K562 (cell line): ENCODE measurements at regions not wholly inside any gene's neighbourhood (a gene's known extent, or its start where the extent isn't known, plus 50 kb on each side); places are given as distances from the start of the nearest gene placed in this dataset.

ENCODE experiments used
- ATAC-seq: fragments of 200-7000 bp; cut with Tn5 transposase; 3 replicates; pipeline ENCODE4 v1.9.1; 2020; ENCODE audit warnings: moderate library complexity
- BruUV-seq: library from RNA; stranded (reverse); fragments of 400-500 nt; replicated peaks from 2 replicates; lab custom pipeline; 2021; lab: Mats Ljungman, UMichigan
- CTCF ChIA-PET: fragments of 300-600 bp; formaldehyde crosslinking; extraction: SDS; loops from one replicate; lab custom pipeline; 2021; ENCODE audit warnings: low intra/inter-chr PET ratio; lab: Yijun Ruan, JAX
- POLR2A ChIA-PET: fragments of 300-600, 350-650 bp; sonication (Branson Sonifier 250); formaldehyde crosslinking; extraction: SDS; loops from one replicate; lab custom pipeline; 2021; ENCODE audit warnings: antibody characterized with exemption, inconsistent platforms; lab: Yijun Ruan, JAX
- DNase-seq, 4 experiments: peaks; one replicate each; pipeline versions ENCODE4 v3.0.0 to v3.0.0-alpha.2; 2011 to 2018; ENCODE audit warnings: low spot score in 3 of 4, mixed read lengths in 3 of 4; ENCODE audit errors: extremely low read depth in 1 of 4
- FAIRE-seq: peaks from 2 replicates; lab custom pipeline; 2011; peaks lifted over from hg19 to GRCh38; lab: Jason Lieb, UNC
- H2AFZ ChIP-seq: 2 replicates; pipeline ENCODE4 v1.6.0; 2011; ENCODE audit warnings: low read depth, low read length, control low read depth, inconsistent platforms
- H3K27ac ChIP-seq: fragments of 200-600 bp; 3 replicates; pipeline ENCODE4 v1.8.0; 2011; ENCODE audit warnings: low read depth, mild to moderate bottlenecking, control low read depth, inconsistent platforms, low read length, moderate library complexity, mixed read lengths; ENCODE audit errors: extremely low read depth
- H3K27me3 ChIP-seq, 2 experiments: fragments of 300-600 bp in 1 of 2; 2 replicates in 1 of 2; 3 replicates in 1 of 2; pipeline versions ENCODE4 v1.6.0 to v1.8.0; 2011; ENCODE audit warnings: inconsistent platforms in 2 of 2, low read length in 2 of 2, mild to moderate bottlenecking in 1 of 2, mixed read lengths in 1 of 2, moderate library complexity in 1 of 2; ENCODE audit not compliant: control insufficient read depth in 2 of 2, insufficient read depth in 2 of 2
- H3K36me3 ChIP-seq: fragments of 300-600 bp; 3 replicates; pipeline ENCODE4 v1.8.0; 2011; ENCODE audit warnings: mild to moderate bottlenecking, low read length, inconsistent platforms; ENCODE audit not compliant: control insufficient read depth, insufficient read depth
- H3K4me1 ChIP-seq, 2 experiments: fragments of 200-600 bp in 1 of 2; replicated peaks in 1 of 2; 2 replicates in 1 of 2; 3 replicates in 1 of 2; pipeline versions ENCODE4 v1.5.1 to v1.8.0; 2011; ENCODE audit warnings: inconsistent platforms in 2 of 2, low read length in 2 of 2, mild to moderate bottlenecking in 1 of 2, mixed read lengths in 1 of 2, moderate library complexity in 1 of 2; ENCODE audit not compliant: control insufficient read depth in 2 of 2, insufficient read depth in 2 of 2
- H3K4me2 ChIP-seq: 2 replicates; pipeline ENCODE4 v1.6.1; 2011; ENCODE audit warnings: low read length, control low read depth, inconsistent platforms, mixed read lengths; ENCODE audit not compliant: insufficient read depth
- H3K4me3 ChIP-seq: fragments of 200-600 bp; sonication (generic), shearing (Covaris generic); 2 replicates; pipeline ENCODE4 v1.5.1; 2016; ENCODE audit warnings: control low read depth, inconsistent platforms
- H3K79me2 ChIP-seq: fragments of 200-600 bp; 3 replicates; pipeline ENCODE4 v1.8.0; 2011; ENCODE audit warnings: low read length, inconsistent platforms; ENCODE audit not compliant: control insufficient read depth, insufficient read depth
- H3K9ac ChIP-seq, 2 experiments: 2 replicates each; pipeline versions ENCODE4 v1.6.0 to v1.6.1; 2011; ENCODE audit warnings: low read depth in 2 of 2, low read length in 2 of 2, control low read depth in 1 of 2, inconsistent platforms in 1 of 2, mild to moderate bottlenecking in 1 of 2, mixed read lengths in 1 of 2; ENCODE audit not compliant: insufficient read depth in 1 of 2
- H3K9me1 ChIP-seq: one replicate; pipeline ENCODE4 v1.6.0; 2011; ENCODE audit warnings: inconsistent platforms, mild to moderate bottlenecking, low read length, moderate library complexity; ENCODE audit not compliant: control insufficient read depth, insufficient read depth
- H3K9me3 ChIP-seq: replicated peaks from 2 replicates; pipeline ENCODE4 v1.5.1; 2011; ENCODE audit warnings: low read depth, low read length, inconsistent platforms; ENCODE audit not compliant: control insufficient read depth, insufficient read depth
- H4K20me1 ChIP-seq: replicated peaks from 2 replicates; pipeline ENCODE4 v1.6.1; 2011; ENCODE audit warnings: low read length, inconsistent platforms, mixed read lengths; ENCODE audit not compliant: control insufficient read depth, insufficient read depth
- ATF7 ChIP-seq: fragments of 450-650 bp; IDR thresholded peaks from 2 replicates; pipeline ENCODE4 v1.7.1; 2014; ENCODE audit warnings: mild to moderate bottlenecking, moderate library complexity
- ELF2 ChIP-seq: fragments of 250-450 bp; sonication (Bioruptor Pico); IDR thresholded peaks from 2 replicates; pipeline ENCODE4 v1.5.0; 2021; ENCODE audit warnings: mild to moderate bottlenecking
- FOXK1 ChIP-seq: sonication (generic); formaldehyde crosslinking; IDR thresholded peaks from 2 replicates; pipeline ENCODE4 v1.8.0; 2022; ENCODE audit warnings: missing genetic modification reagents, mild to moderate bottlenecking, borderline replicate concordance
- FOXM1 ChIP-seq, 2 experiments: fragments of 450-650 bp in 1 of 2; sonication (generic) in 1 of 2; formaldehyde crosslinking in 1 of 2; IDR thresholded peaks; 2 replicates each; pipeline versions ENCODE4 v1.6.1 to v1.9.0; 2017 to 2022; ENCODE audit warnings: low read depth in 2 of 2, mild to moderate bottlenecking in 2 of 2, missing genetic modification reagents in 1 of 2, moderate library complexity in 1 of 2
- GTF2A2 ChIP-seq: IDR thresholded peaks from 2 replicates; pipeline ENCODE4 v1.6.1; 2016; ENCODE audit warnings: mild to moderate bottlenecking, missing genetic modification characterization, missing compliant biosample characterization
- JUND ChIP-seq, 2 experiments: IDR thresholded peaks; 2 replicates in 1 of 2; 3 replicates in 1 of 2; pipeline ENCODE4 v1.6.1; 2011; ENCODE audit warnings: borderline replicate concordance in 2 of 2, low read depth in 2 of 2, low read length in 2 of 2, improper control_type of control experiment in 1 of 2, missing biosample characterization in 1 of 2, missing genetic modification characterization in 1 of 2, missing genetic modification reagents in 1 of 2
- KAT2B ChIP-seq: IDR thresholded peaks from one replicate; pipeline ENCODE4 v1.6.1; 2012; ENCODE audit warnings: low read depth, mild to moderate bottlenecking, control low read depth, inconsistent platforms, low read length, moderate library complexity
- POU5F1 ChIP-seq: fragments of 150-350 bp; IDR thresholded peaks from 2 replicates; pipeline ENCODE4 v1.6.1; 2014; ENCODE audit warnings: borderline replicate concordance, low read length, low read depth, mild to moderate bottlenecking; ENCODE audit not compliant: partially characterized antibody
- SIN3A ChIP-seq, 2 experiments: fragments of 150-350 bp in 1 of 2; IDR thresholded peaks; 2 replicates each; pipeline ENCODE4 v1.6.1; 2011 to 2016; ENCODE audit warnings: borderline replicate concordance in 2 of 2, low read depth in 2 of 2, low read length in 2 of 2, mild to moderate bottlenecking in 2 of 2, moderate library complexity in 2 of 2; ENCODE audit not compliant: control insufficient read depth in 1 of 2
- SMAD1 ChIP-seq: fragments of 150-350 bp; IDR thresholded peaks from 2 replicates; pipeline ENCODE4 v1.6.1; 2014; ENCODE audit warnings: low read length, low read depth; ENCODE audit not compliant: partially characterized antibody
- SUPT5H ChIP-seq: fragments of 450-650 bp; IDR thresholded peaks from 2 replicates; pipeline ENCODE4 v1.6.1; 2016
- ZBTB1 ChIP-seq: sonication (generic); formaldehyde crosslinking; IDR thresholded peaks from 2 replicates; pipeline ENCODE4 v1.8.1; 2023; ENCODE audit warnings: missing genetic modification reagents, low read depth, mild to moderate bottlenecking, borderline replicate concordance
- ZNF354B ChIP-seq: fragments of 250-450 bp; sonication (Bioruptor Pico); IDR thresholded peaks from 2 replicates; pipeline ENCODE4 v1.4.0; 2020
- WGBS: fragments of 100-300 bp; shearing (Covaris generic); methylation state at CpG from one replicate; pipeline ENCODE4 v1.1.6; 2016; ENCODE audit warnings: low coverage, mixed read lengths; ENCODE audit not compliant: insufficient coverage; ENCODE audit errors: missing lambda C conversion rate; 5-methylcytosine and 5-hydroxymethylcytosine counted together
- in situ Hi-C: fragments of 300-500 bp; cut with MboI; formaldehyde crosslinking; loops from 4 replicates; pipeline ENCODE4 v1.15.0; 2018; ENCODE audit warnings: inconsistent platforms, mixed read lengths
- intact Hi-C: fragments of 100-400 bp; cut with micrococcal nuclease; formaldehyde crosslinking; loops from 2 replicates; pipeline ENCODE4 v1.14.2; 2022
- TF ChIP-seq, protein P1 (sequence below): fragments of 250-450 bp; sonication (Bioruptor Pico); IDR thresholded peaks from 2 replicates; pipeline ENCODE4 v1.8.0; 2021; ENCODE audit warnings: mild to moderate bottlenecking, moderate library complexity
- TF ChIP-seq, protein P2 (sequence below): fragments of 200-400 bp; formaldehyde crosslinking; IDR thresholded peaks from 2 replicates; pipeline ENCODE4 v1.6.1; 2017; ENCODE audit warnings: mild to moderate bottlenecking, low read depth, low read length, moderate library complexity
- TF ChIP-seq, protein P3 (sequence below): fragments of 250-450 bp; sonication (Bioruptor Pico); IDR thresholded peaks from 2 replicates; pipeline ENCODE4 v1.5.0; 2020; ENCODE audit warnings: mild to moderate bottlenecking, borderline replicate concordance

DNA sequence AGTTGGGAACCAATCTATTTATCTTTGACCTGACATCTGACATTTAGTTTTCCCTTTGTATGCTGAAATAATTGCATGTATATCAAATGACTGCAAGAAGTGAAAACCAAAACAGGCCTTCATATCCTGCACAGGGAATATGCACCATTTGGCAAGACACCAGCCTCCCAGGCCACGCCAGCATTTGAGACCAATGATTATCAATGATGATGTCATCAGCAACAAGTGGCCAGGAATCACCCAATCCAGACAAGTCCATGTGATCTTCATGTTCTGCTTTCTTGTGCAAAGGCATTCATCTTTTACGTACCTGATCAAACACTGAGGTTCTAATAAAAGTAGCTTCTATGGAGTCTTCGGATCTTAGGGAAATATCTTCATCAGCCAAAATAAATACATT lies 107.4 kb upstream of the TENT5A start:
- Histone ChIP-seq H4K20me1 (no peaks in the 10 kb centered on the region), H3K4me1 (no peaks in the 10 kb centered on the region), H3K4me3 (no peak overlapping the region), H3K9ac (no peak overlapping the region), H3K27me3 (no peaks in the 10 kb centered on the region), H3K4me2 (no peak overlapping the region), H2AFZ (no peak overlapping the region), H3K79me2 (no peaks in the 10 kb centered on the region), H3K9me1 (no peaks in the 10 kb centered on the region), H3K27ac (no peak overlapping the region), H3K36me3 (no peaks in the 10 kb centered on the region), H3K9me3 (no peaks in the 10 kb centered on the region)
- intact Hi-C loops, result no loop called here
- no TSS peak for BruUV-seq
- ChIA-PET CTCF (no interaction called here), POLR2A (no interaction called here)
- no peak for DNase-seq
- no peak for ATAC-seq
- no peak for FAIRE-seq
- 2% methylated on average over 3 of the region's 3 CpGs for WGBS
- in situ Hi-C loops, result no loop called here
- no peak for TF ChIP-seq POU5F1
- no peak for TF ChIP-seq JUND (IDR thresholded peaks at IDR 0.05; ENCODE audit: borderline replicate concordance, low read depth, low read length)
- TF ChIP-seq JUND (tag; IDR thresholded peaks at IDR 0.05; ENCODE audit: borderline replicate concordance, low read depth, low read length), result peak; percentile 60; the same call in 2 of the 3 replicates
- no peak for TF ChIP-seq SUPT5H
- TF ChIP-seq SIN3A (IDR thresholded peaks at IDR 0.05; ENCODE audit: borderline replicate concordance in 2 of 2, control insufficient read depth in 1 of 2, low read depth in 2 of 2, low read length in 2 of 2), result no peak
- no peak for TF ChIP-seq KAT2B
- no peak for TF ChIP-seq ZNF354B
- no peak for TF ChIP-seq SMAD1
- TF ChIP-seq, protein P1, sequence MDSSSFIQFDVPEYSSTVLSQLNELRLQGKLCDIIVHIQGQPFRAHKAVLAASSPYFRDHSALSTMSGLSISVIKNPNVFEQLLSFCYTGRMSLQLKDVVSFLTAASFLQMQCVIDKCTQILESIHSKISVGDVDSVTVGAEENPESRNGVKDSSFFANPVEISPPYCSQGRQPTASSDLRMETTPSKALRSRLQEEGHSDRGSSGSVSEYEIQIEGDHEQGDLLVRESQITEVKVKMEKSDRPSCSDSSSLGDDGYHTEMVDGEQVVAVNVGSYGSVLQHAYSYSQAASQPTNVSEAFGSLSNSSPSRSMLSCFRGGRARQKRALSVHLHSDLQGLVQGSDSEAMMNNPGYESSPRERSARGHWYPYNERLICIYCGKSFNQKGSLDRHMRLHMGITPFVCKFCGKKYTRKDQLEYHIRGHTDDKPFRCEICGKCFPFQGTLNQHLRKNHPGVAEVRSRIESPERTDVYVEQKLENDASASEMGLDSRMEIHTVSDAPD (CRISPR knock-in tag), result no peak
- no peak for TF ChIP-seq ELF2 (CRISPR knock-in tag)
- TF ChIP-seq GTF2A2 (tag), result no peak
- TF ChIP-seq ZBTB1 (CRISPR knock-in tag), result no peak
- TF ChIP-seq, protein P2, sequence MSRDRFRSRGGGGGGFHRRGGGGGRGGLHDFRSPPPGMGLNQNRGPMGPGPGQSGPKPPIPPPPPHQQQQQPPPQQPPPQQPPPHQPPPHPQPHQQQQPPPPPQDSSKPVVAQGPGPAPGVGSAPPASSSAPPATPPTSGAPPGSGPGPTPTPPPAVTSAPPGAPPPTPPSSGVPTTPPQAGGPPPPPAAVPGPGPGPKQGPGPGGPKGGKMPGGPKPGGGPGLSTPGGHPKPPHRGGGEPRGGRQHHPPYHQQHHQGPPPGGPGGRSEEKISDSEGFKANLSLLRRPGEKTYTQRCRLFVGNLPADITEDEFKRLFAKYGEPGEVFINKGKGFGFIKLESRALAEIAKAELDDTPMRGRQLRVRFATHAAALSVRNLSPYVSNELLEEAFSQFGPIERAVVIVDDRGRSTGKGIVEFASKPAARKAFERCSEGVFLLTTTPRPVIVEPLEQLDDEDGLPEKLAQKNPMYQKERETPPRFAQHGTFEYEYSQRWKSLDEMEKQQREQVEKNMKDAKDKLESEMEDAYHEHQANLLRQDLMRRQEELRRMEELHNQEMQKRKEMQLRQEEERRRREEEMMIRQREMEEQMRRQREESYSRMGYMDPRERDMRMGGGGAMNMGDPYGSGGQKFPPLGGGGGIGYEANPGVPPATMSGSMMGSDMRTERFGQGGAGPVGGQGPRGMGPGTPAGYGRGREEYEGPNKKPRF, result no peak
- no peak for TF ChIP-seq FOXM1 (IDR thresholded peaks at IDR 0.05; ENCODE audit: low read depth)
- TF ChIP-seq FOXM1 (CRISPR knock-in tag; IDR thresholded peaks at IDR 0.05; ENCODE audit: low read depth), result no peak
- peak; percentile 36; the same call in 1 of the 2 replicates for TF ChIP-seq ATF7
- no peak for TF ChIP-seq FOXK1 (CRISPR knock-in tag)
- TF ChIP-seq, protein P3, sequence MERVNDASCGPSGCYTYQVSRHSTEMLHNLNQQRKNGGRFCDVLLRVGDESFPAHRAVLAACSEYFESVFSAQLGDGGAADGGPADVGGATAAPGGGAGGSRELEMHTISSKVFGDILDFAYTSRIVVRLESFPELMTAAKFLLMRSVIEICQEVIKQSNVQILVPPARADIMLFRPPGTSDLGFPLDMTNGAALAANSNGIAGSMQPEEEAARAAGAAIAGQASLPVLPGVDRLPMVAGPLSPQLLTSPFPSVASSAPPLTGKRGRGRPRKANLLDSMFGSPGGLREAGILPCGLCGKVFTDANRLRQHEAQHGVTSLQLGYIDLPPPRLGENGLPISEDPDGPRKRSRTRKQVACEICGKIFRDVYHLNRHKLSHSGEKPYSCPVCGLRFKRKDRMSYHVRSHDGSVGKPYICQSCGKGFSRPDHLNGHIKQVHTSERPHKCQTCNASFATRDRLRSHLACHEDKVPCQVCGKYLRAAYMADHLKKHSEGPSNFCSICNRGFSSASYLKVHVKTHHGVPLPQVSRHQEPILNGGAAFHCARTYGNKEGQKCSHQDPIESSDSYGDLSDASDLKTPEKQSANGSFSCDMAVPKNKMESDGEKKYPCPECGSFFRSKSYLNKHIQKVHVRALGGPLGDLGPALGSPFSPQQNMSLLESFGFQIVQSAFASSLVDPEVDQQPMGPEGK (CRISPR knock-in tag), result no peak
